GM18519 (cell line): ENCODE measurements at regions not wholly inside any gene's neighbourhood (a gene's known extent, or its start where the extent isn't known, plus 50 kb on each side); places are given as distances from the start of the nearest gene placed in this dataset.

Experiments
- ATAC-seq: cut with Tn5 transposase; IDR thresholded peaks from one replicate; pipeline ENCODE4 v1.9.1; 2021; ENCODE audit warnings: mild to moderate bottlenecking, moderate library complexity; ENCODE audit not compliant: unreplicated experiment, low FRiP score

- ATAC-seq = no peak
These were observed 559.0 kb upstream of the FTMT start for GRCh38 chr5:121292664-121293063.

GRCh38 chr5:121296356-121296755 is 555.3 kb upstream of the FTMT start:
- no peak for ATAC-seq

- no peak for ATAC-seq
These were observed 552.5 kb upstream of the FTMT start for GRCh38 chr5:121299153-121299552.

- ATAC-seq = no peak
These were observed 546.8 kb upstream of the FTMT start for GRCh38 chr5:121304838-121305237.

GRCh38 chr5:121313886-121314285 is 537.8 kb upstream of the FTMT start:
- no peak for ATAC-seq

GRCh38 chr5:121315786-121316185 is 535.9 kb upstream of the FTMT start:
- ATAC-seq = no peak

GRCh38 chr5:121319292-121319691 is 532.4 kb upstream of the FTMT start:
- ATAC-seq = no peak

- ATAC-seq = no peak
These were observed 525.8 kb upstream of the FTMT start for GRCh38 chr5:121325930-121326329.

- ATAC-seq = no peak
These were observed 501.3 kb upstream of the FTMT start for GRCh38 chr5:121350181-121350930.

GRCh38 chr5:121366515-121366914 is 485.2 kb upstream of the FTMT start:
- ATAC-seq = no peak

- ATAC-seq = no peak
These were observed 478.3 kb upstream of the FTMT start for GRCh38 chr5:121373371-121373770.

GRCh38 chr5:121377461-121377860 is 474.2 kb upstream of the FTMT start:
- ATAC-seq = no peak

- no peak for ATAC-seq
These were observed 473.6 kb upstream of the FTMT start for GRCh38 chr5:121378046-121378445.

GRCh38 chr5:121378559-121379359 is 472.9 kb upstream of the FTMT start:
- no peak for ATAC-seq

- ATAC-seq = no peak
These were observed 471.6 kb upstream of the FTMT start for GRCh38 chr5:121380066-121380465.

- ATAC-seq = no peak
These were observed 467.3 kb upstream of the FTMT start for GRCh38 chr5:121384359-121384758.

- ATAC-seq = no peak
These were observed 465.3 kb upstream of the FTMT start for GRCh38 chr5:121386334-121386733.

GRCh38 chr5:121396716-121397115 is 455.0 kb upstream of the FTMT start:
- no peak for ATAC-seq

- ATAC-seq = peak; percentile 94
These were observed 451.8 kb upstream of the FTMT start for GRCh38 chr5:121399879-121400278.

- ATAC-seq = peak; percentile 55
These were observed 442.9 kb upstream of the FTMT start for GRCh38 chr5:121408778-121409177.

- ATAC-seq = no peak
These were observed 436.4 kb upstream of the FTMT start for GRCh38 chr5:121415270-121415669.

- no peak for ATAC-seq
These were observed 430.0 kb upstream of the FTMT start for GRCh38 chr5:121421646-121422045.
